KBM-7 (cell line): ENCODE measurements at regions not wholly inside any gene's neighbourhood (a gene's known extent, or its start where the extent isn't known, plus 50 kb on each side); places are given as distances from the start of the nearest gene placed in this dataset.
A peak's percentile ranks its signal among the peaks of the same experiment; 100 is the strongest.
"Not testable (repeated sequence)": the region's sequence is repeated elsewhere in the genome, so short reads cannot be mapped to it uniquely, and the experiment has no call there.

Experiments used
- DNase-seq: peaks from one replicate; pipeline ENCODE4 v3.0.0-alpha.2; 2015
- in situ Hi-C: fragments of 300-500 bp; cut with MboI; formaldehyde crosslinking; loops from 2 replicates; pipeline ENCODE4 v1.14.3; 2020; ENCODE audit warnings: low sequenced_read_pairs, low pct_unique_long_range_greater_than_20kb, mixed read lengths

GRCh38 chr12:25677232-25677937 is 124.3 kb upstream of the LMNTD1 start:
- in situ Hi-C loops = no loop called here
- DNase-seq = no peak

GRCh38 chr12:25681580-25681979 is 128.5 kb upstream of the LMNTD1 start:
- in situ Hi-C loops = no loop called here
- no peak for DNase-seq

GRCh38 chr12:25682421-25682820 is 129.3 kb upstream of the LMNTD1 start:
- DNase-seq = no peak
- in situ Hi-C loops = no loop called here

GRCh38 chr12:25684070-25684469 is 131.0 kb upstream of the LMNTD1 start:
- in situ Hi-C loops = no loop called here
- DNase-seq = no peak

- no peak for DNase-seq
- in situ Hi-C loops = no loop called here
Measured at GRCh38 chr12:25686351-25686750, 133.3 kb upstream of the LMNTD1 start.

- DNase-seq = no peak
- in situ Hi-C loops = no loop called here
Measured at GRCh38 chr12:25687226-25687625, 134.1 kb upstream of the LMNTD1 start.

GRCh38 chr12:25688851-25689250 is 135.8 kb upstream of the LMNTD1 start:
- in situ Hi-C loops, DNase-seq: not testable (repeated sequence)

- in situ Hi-C loops = no loop called here
- DNase-seq = no peak
Measured at GRCh38 chr12:25689996-25690501, 137.0 kb upstream of the LMNTD1 start.

- peak; percentile 24 for DNase-seq
- in situ Hi-C loops = no loop called here
Measured at GRCh38 chr12:25690996-25691864, 138.1 kb upstream of the LMNTD1 start.

GRCh38 chr12:25691865-25692114 is 138.7 kb upstream of the LMNTD1 start:
- in situ Hi-C loops = no loop called here
- no peak for DNase-seq

- in situ Hi-C loops = no loop called here
- no peak for DNase-seq
Measured at GRCh38 chr12:25692115-25693035, 139.3 kb upstream of the LMNTD1 start.

- DNase-seq = no peak
- in situ Hi-C loops = no loop called here
Measured at GRCh38 chr12:25694072-25694471, 141.0 kb upstream of the LMNTD1 start.

GRCh38 chr12:25695574-25695973 is 142.5 kb upstream of the LMNTD1 start:
- no peak for DNase-seq
- in situ Hi-C loops = no loop called here

GRCh38 chr12:25698772-25699171 is 145.7 kb upstream of the LMNTD1 start:
- DNase-seq = no peak
- in situ Hi-C loops = no loop called here

- in situ Hi-C loops = no loop called here
Measured at GRCh38 chr12:25699454-25699853, 146.4 kb upstream of the LMNTD1 start.

GRCh38 chr12:25701290-25701689 is 148.2 kb upstream of the LMNTD1 start:
- DNase-seq = no peak
- in situ Hi-C loops = no loop called here

More at GRCh38 chr12:25699454-25699853, 146.4 kb upstream of the LMNTD1 start:
- no peak for DNase-seq

- DNase-seq = no peak
- in situ Hi-C loops = no loop called here
Measured at GRCh38 chr12:25702553-25702952, 149.5 kb upstream of the LMNTD1 start.

- peak; percentile 76 for DNase-seq
- in situ Hi-C loops = no loop called here
Measured at GRCh38 chr12:25705261-25705660, 152.2 kb upstream of the LMNTD1 start.

- DNase-seq, in situ Hi-C loops: not testable (repeated sequence)
Measured at GRCh38 chr12:25706646-25707045, 153.6 kb upstream of the LMNTD1 start.
